Mucosa of stomach (tissue), 1 donor: ENCODE measurements at regions not wholly inside any gene's neighbourhood (a gene's known extent, or its start where the extent isn't known, plus 50 kb on each side); places are given as distances from the start of the nearest gene placed in this dataset.
"Not testable (repeated sequence)": the region's sequence is repeated elsewhere in the genome, so short reads cannot be mapped to it uniquely, and the experiment has no call there.

ENCODE experiments used
- H3K27me3 ChIP-seq: one replicate; pipeline ENCODE4 v1.7.0; 2013; ENCODE audit warnings: mild to moderate bottlenecking, low read length; ENCODE audit not compliant: control insufficient read depth, insufficient read depth
- H3K36me3 ChIP-seq: one replicate; pipeline ENCODE4 v1.7.0; 2013; ENCODE audit warnings: low read length; ENCODE audit not compliant: control insufficient read depth, insufficient read depth
- H3K4me1 ChIP-seq: one replicate; pipeline ENCODE4 v1.7.0; 2013; ENCODE audit warnings: mild to moderate bottlenecking, low read length; ENCODE audit not compliant: control insufficient read depth, insufficient read depth
- H3K4me3 ChIP-seq: one replicate; pipeline ENCODE4 v1.7.0; 2013; ENCODE audit warnings: low read length
- H3K9ac ChIP-seq: one replicate; pipeline ENCODE4 v1.7.0; 2013; ENCODE audit warnings: mild to moderate bottlenecking, low read length, moderate library complexity
- H3K9me3 ChIP-seq: one replicate; pipeline ENCODE4 v1.7.0; 2013; ENCODE audit warnings: mild to moderate bottlenecking, low read length, moderate library complexity; ENCODE audit not compliant: control insufficient read depth
- donor health status: Pancreatic carcinoma.

- no peak overlapping the region for H3K4me3 ChIP-seq
- H3K36me3 ChIP-seq: no peaks in the 10 kb centered on the region
- no peaks in the 10 kb centered on the region for H3K9me3 ChIP-seq
- no peaks in the 10 kb centered on the region for H3K27me3 ChIP-seq
- H3K4me1 ChIP-seq: no peaks in the 10 kb centered on the region
- H3K9ac ChIP-seq: no peak overlapping the region
These were observed 108.5 kb downstream of the SOCS6 start for GRCh38 chr18:70397259-70397925.

- H3K9ac ChIP-seq, H3K36me3 ChIP-seq, H3K4me1 ChIP-seq, H3K27me3 ChIP-seq, H3K4me3 ChIP-seq, H3K9me3 ChIP-seq: not testable (repeated sequence)
These were observed 106.9 kb downstream of the SOCS6 start for GRCh38 chr18:70395771-70396170.

- no peak overlapping the region for H3K9ac ChIP-seq
- H3K27me3 ChIP-seq: no peaks in the 10 kb centered on the region
- no peaks in the 10 kb centered on the region for H3K36me3 ChIP-seq
- H3K4me1 ChIP-seq: no peaks in the 10 kb centered on the region
- H3K4me3 ChIP-seq: no peak overlapping the region
- no peaks in the 10 kb centered on the region for H3K9me3 ChIP-seq
These were observed 105.8 kb downstream of the SOCS6 start for GRCh38 chr18:70394672-70395071.

GRCh38 chr18:70390371-70391090 is 101.7 kb downstream of the SOCS6 start:
- no peaks in the 10 kb centered on the region for H3K9me3 ChIP-seq
- H3K9ac ChIP-seq: no peak overlapping the region
- no peaks in the 10 kb centered on the region for H3K4me1 ChIP-seq
- no peaks in the 10 kb centered on the region for H3K36me3 ChIP-seq
- no peaks in the 10 kb centered on the region for H3K27me3 ChIP-seq
- H3K4me3 ChIP-seq: no peak overlapping the region

- not testable (repeated sequence) for H3K36me3 ChIP-seq, H3K9me3 ChIP-seq, H3K4me1 ChIP-seq, H3K4me3 ChIP-seq, H3K27me3 ChIP-seq, H3K9ac ChIP-seq
These were observed 100.2 kb downstream of the SOCS6 start for GRCh38 chr18:70389036-70389435.

GRCh38 chr18:70387027-70387426 is 98.2 kb downstream of the SOCS6 start:
- Histone ChIP-seq H3K9ac (no peak overlapping the region), H3K36me3 (no peaks in the 10 kb centered on the region), H3K27me3 (no peaks in the 10 kb centered on the region), H3K4me3 (no peak overlapping the region), H3K9me3 (no peaks in the 10 kb centered on the region), H3K4me1 (peaks cover 9% of the 10 kb centered on the region)

- peaks cover 14% of the 10 kb centered on the region for H3K4me1 ChIP-seq
- H3K9ac ChIP-seq: no peak overlapping the region
- no peak overlapping the region for H3K4me3 ChIP-seq
- H3K9me3 ChIP-seq: no peaks in the 10 kb centered on the region
- H3K36me3 ChIP-seq: no peaks in the 10 kb centered on the region
- no peaks in the 10 kb centered on the region for H3K27me3 ChIP-seq
These were observed 97.7 kb downstream of the SOCS6 start for GRCh38 chr18:70386582-70386981.

- Histone ChIP-seq H3K9ac (no peak overlapping the region), H3K4me1 (peaks cover 23% of the 10 kb centered on the region), H3K9me3 (no peaks in the 10 kb centered on the region), H3K27me3 (no peaks in the 10 kb centered on the region), H3K36me3 (no peaks in the 10 kb centered on the region), H3K4me3 (no peak overlapping the region)
These were observed 96.6 kb downstream of the SOCS6 start for GRCh38 chr18:70385474-70385873.

- no peaks in the 10 kb centered on the region for H3K27me3 ChIP-seq
- no peak overlapping the region for H3K9ac ChIP-seq
- H3K36me3 ChIP-seq: no peaks in the 10 kb centered on the region
- H3K9me3 ChIP-seq: no peaks in the 10 kb centered on the region
- no peak overlapping the region for H3K4me3 ChIP-seq
- H3K4me1 ChIP-seq: peaks cover 23% of the 10 kb centered on the region
These were observed 95.4 kb downstream of the SOCS6 start for GRCh38 chr18:70384181-70384790.

GRCh38 chr18:70382992-70383717 is 94.3 kb downstream of the SOCS6 start:
- H3K9ac ChIP-seq: no peak overlapping the region
- H3K4me3 ChIP-seq: no peak overlapping the region
- H3K9me3 ChIP-seq: no peaks in the 10 kb centered on the region
- H3K36me3 ChIP-seq: no peaks in the 10 kb centered on the region
- H3K4me1 ChIP-seq: peaks cover 27% of the 10 kb centered on the region
- no peaks in the 10 kb centered on the region for H3K27me3 ChIP-seq

- peaks cover 39% of the 10 kb centered on the region for H3K4me1 ChIP-seq
- H3K4me3 ChIP-seq: no peak overlapping the region
- no peaks in the 10 kb centered on the region for H3K27me3 ChIP-seq
- no peaks in the 10 kb centered on the region for H3K36me3 ChIP-seq
- no peaks in the 10 kb centered on the region for H3K9me3 ChIP-seq
- H3K9ac ChIP-seq: no peak overlapping the region
These were observed 93.2 kb downstream of the SOCS6 start for GRCh38 chr18:70382017-70382416.
